Cardiac fibroblast (primary cell): ENCODE measurements at regions not wholly inside any gene's neighbourhood (a gene's known extent, or its start where the extent isn't known, plus 50 kb on each side); places are given as distances from the start of the nearest gene placed in this dataset.

Experiments
- DNase-seq, 2 donors: peaks; one replicate each; pipeline versions ENCODE4 v3.0.0 to v3.0.0-alpha.2; 2010; ENCODE audit warnings: low read depth in 2 of 2
- H3K4me3 ChIP-seq, 2 donors: replicated peaks in 1 of 2; 1 replicate in 1 of 2; 2 replicates in 1 of 2; pipeline ENCODE4 v1.5.1; 2011; ENCODE audit warnings: low read depth in 2 of 2, low read length in 2 of 2, mild to moderate bottlenecking in 2 of 2, moderate library complexity in 1 of 2
- CTCF ChIP-seq: IDR thresholded peaks from one replicate; pipeline ENCODE4 v1.5.1; 2011; ENCODE audit warnings: low read depth, mild to moderate bottlenecking, low read length, inconsistent platforms

- H3K4me3 ChIP-seq = no peak overlapping the region
- DNase-seq = peak; percentile 1 to 56
- no peak for TF ChIP-seq CTCF
These were observed 132.7 kb upstream of the SLC24A3 start for GRCh38 chr20:19079536-19080299.

GRCh38 chr20:19081937-19082336, 130.5 kb upstream of the SLC24A3 start:
- no peak for DNase-seq

GRCh38 chr20:19083136-19083621, 129.3 kb upstream of the SLC24A3 start:
- no peak for DNase-seq
- no peak for TF ChIP-seq CTCF
- H3K4me3 ChIP-seq = no peak overlapping the region

More at GRCh38 chr20:19081937-19082336, 130.5 kb upstream of the SLC24A3 start:
- no peak overlapping the region for H3K4me3 ChIP-seq
- no peak for TF ChIP-seq CTCF

- H3K4me3 ChIP-seq = no peak overlapping the region
- no peak for DNase-seq
- TF ChIP-seq CTCF = no peak
These were observed 122.1 kb upstream of the SLC24A3 start for GRCh38 chr20:19090332-19090731.

GRCh38 chr20:19094959-19095541, 117.4 kb upstream of the SLC24A3 start:
- no peak for TF ChIP-seq CTCF
- H3K4me3 ChIP-seq = no peak overlapping the region
- DNase-seq = no peak

GRCh38 chr20:19095762-19096161, 116.7 kb upstream of the SLC24A3 start:
- DNase-seq = no peak
- TF ChIP-seq CTCF = no peak
- H3K4me3 ChIP-seq = no peak overlapping the region
